K562 (cell line): ENCODE measurements at regions not wholly inside any gene's neighbourhood (a gene's known extent, or its start where the extent isn't known, plus 50 kb on each side); places are given as distances from the start of the nearest gene placed in this dataset.

ENCODE experiments used
- CEBPG ChIP-seq, 3 experiments: fragments of 200-800 bp in 1 of 3; sonication (Bioruptor generic) in 1 of 3; sonication (generic) in 1 of 3; formaldehyde crosslinking in 1 of 3; IDR thresholded peaks in 2 of 3; conservative IDR thresholded peaks in 1 of 3; 2 replicates each; pipeline versions ENCODE4 v1.6.1 to v1.8.0; 2016 to 2022; ENCODE audit warnings: missing compliant biosample characterization in 2 of 3, missing genetic modification characterization in 2 of 3, mild to moderate bottlenecking in 1 of 3, missing genetic modification reagents in 1 of 3
- ETS2 ChIP-seq: IDR thresholded peaks from 2 replicates; pipeline ENCODE4 v1.6.1; 2016; ENCODE audit warnings: borderline replicate concordance, missing genetic modification characterization, mild to moderate bottlenecking, moderate library complexity, missing compliant biosample characterization; ENCODE audit not compliant: poor library complexity, severe bottlenecking
- JUND ChIP-seq, 2 experiments: IDR thresholded peaks; 2 replicates in 1 of 2; 3 replicates in 1 of 2; pipeline ENCODE4 v1.6.1; 2011; ENCODE audit warnings: borderline replicate concordance in 2 of 2, low read depth in 2 of 2, low read length in 2 of 2, improper control_type of control experiment in 1 of 2, missing biosample characterization in 1 of 2, missing genetic modification characterization in 1 of 2, missing genetic modification reagents in 1 of 2
- RBM25 ChIP-seq: fragments of 200-400 bp; formaldehyde crosslinking; IDR thresholded peaks from 2 replicates; pipeline ENCODE4 v1.6.1; 2018; ENCODE audit warnings: low read length, low read depth, moderate library complexity; ENCODE audit not compliant: severe bottlenecking
- ZC3H11A ChIP-seq: IDR thresholded peaks from 2 replicates; pipeline ENCODE4 v1.6.1; 2012; ENCODE audit warnings: low read depth, low read length, improper control_type of control experiment
- ZNF311 ChIP-seq: fragments of 250-450 bp; sonication (Bioruptor Pico); IDR thresholded peaks from 2 replicates; pipeline ENCODE4 v1.4.0; 2020; ENCODE audit warnings: mild to moderate bottlenecking, moderate library complexity
- TF ChIP-seq, protein P1 (sequence below): sonication (generic); formaldehyde crosslinking; IDR thresholded peaks from 2 replicates; pipeline ENCODE4 v1.8.1; 2023; ENCODE audit warnings: mild to moderate bottlenecking, missing genetic modification reagents
- TF ChIP-seq, protein P2 (sequence below): fragments of 450-650 bp; IDR thresholded peaks from 2 replicates; pipeline ENCODE4 v1.6.1; 2016; ENCODE audit warnings: low read depth, mild to moderate bottlenecking, moderate library complexity
- TF ChIP-seq, protein P3 (sequence below): fragments of 150-350 bp; conservative IDR thresholded peaks from 2 replicates; pipeline ENCODE4 v1.6.1; 2014; ENCODE audit warnings: low read length
- TF ChIP-seq, protein P4 (sequence below): fragments of 450-650 bp; formaldehyde crosslinking; IDR thresholded peaks from 2 replicates; pipeline ENCODE4 v1.4.0; 2020; ENCODE audit warnings: mild to moderate bottlenecking, moderate library complexity
- TF ChIP-seq, protein P5 (sequence below): fragments of 450-650 bp; IDR thresholded peaks from 2 replicates; pipeline ENCODE4 v1.6.1; 2016; ENCODE audit warnings: low read depth

DNA sequence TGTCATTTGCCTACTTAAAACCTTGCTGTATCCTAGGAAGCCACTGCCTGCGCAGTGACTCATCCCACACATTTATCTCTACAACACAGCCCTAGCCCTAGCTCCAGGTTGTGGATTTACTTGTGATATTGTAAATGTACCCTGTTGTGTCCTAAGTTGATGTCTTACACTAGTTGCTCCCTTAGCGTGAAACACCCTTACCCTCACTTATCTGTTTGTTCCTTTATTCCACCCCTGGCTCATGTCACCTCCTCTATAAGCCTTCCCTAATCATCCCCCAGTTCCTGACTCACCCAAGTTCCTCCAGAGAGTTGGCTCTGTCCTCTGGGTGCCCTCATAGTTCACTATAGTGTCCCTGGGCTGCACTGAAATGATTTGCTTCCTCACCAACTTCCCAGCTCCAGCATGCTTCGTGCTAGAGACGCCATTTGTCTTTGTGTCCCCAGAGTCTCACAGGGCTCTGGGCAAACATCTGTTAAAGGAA lies 431.8 kb upstream of the FAT3 start (continued):
- TF ChIP-seq, protein P1, sequence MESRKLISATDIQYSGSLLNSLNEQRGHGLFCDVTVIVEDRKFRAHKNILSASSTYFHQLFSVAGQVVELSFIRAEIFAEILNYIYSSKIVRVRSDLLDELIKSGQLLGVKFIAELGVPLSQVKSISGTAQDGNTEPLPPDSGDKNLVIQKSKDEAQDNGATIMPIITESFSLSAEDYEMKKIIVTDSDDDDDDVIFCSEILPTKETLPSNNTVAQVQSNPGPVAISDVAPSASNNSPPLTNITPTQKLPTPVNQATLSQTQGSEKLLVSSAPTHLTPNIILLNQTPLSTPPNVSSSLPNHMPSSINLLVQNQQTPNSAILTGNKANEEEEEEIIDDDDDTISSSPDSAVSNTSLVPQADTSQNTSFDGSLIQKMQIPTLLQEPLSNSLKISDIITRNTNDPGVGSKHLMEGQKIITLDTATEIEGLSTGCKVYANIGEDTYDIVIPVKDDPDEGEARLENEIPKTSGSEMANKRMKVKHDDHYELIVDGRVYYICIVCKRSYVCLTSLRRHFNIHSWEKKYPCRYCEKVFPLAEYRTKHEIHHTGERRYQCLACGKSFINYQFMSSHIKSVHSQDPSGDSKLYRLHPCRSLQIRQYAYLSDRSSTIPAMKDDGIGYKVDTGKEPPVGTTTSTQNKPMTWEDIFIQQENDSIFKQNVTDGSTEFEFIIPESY, result no peak
- TF ChIP-seq CEBPG (CRISPR knock-in tag; IDR thresholded peaks at IDR 0.05) (no peak), CEBPG (tag; conservative IDR thresholded peaks at IDR 0.05 in 1 of 2, IDR thresholded peaks at IDR 0.05 in 1 of 2) (no peak), JUND (IDR thresholded peaks at IDR 0.05; ENCODE audit: borderline replicate concordance, low read depth, low read length) (peak; percentile 96), JUND (tag; IDR thresholded peaks at IDR 0.05; ENCODE audit: borderline replicate concordance, low read depth, low read length) (peak; percentile 95; the same call in 2 of the 3 replicates), ZC3H11A (no peak), ETS2 (no peak), ZNF311 (CRISPR knock-in tag) (no peak), RBM25 (no peak)
- TF ChIP-seq, protein P2, sequence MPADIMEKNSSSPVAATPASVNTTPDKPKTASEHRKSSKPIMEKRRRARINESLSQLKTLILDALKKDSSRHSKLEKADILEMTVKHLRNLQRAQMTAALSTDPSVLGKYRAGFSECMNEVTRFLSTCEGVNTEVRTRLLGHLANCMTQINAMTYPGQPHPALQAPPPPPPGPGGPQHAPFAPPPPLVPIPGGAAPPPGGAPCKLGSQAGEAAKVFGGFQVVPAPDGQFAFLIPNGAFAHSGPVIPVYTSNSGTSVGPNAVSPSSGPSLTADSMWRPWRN, result no peak
- TF ChIP-seq, protein P3, sequence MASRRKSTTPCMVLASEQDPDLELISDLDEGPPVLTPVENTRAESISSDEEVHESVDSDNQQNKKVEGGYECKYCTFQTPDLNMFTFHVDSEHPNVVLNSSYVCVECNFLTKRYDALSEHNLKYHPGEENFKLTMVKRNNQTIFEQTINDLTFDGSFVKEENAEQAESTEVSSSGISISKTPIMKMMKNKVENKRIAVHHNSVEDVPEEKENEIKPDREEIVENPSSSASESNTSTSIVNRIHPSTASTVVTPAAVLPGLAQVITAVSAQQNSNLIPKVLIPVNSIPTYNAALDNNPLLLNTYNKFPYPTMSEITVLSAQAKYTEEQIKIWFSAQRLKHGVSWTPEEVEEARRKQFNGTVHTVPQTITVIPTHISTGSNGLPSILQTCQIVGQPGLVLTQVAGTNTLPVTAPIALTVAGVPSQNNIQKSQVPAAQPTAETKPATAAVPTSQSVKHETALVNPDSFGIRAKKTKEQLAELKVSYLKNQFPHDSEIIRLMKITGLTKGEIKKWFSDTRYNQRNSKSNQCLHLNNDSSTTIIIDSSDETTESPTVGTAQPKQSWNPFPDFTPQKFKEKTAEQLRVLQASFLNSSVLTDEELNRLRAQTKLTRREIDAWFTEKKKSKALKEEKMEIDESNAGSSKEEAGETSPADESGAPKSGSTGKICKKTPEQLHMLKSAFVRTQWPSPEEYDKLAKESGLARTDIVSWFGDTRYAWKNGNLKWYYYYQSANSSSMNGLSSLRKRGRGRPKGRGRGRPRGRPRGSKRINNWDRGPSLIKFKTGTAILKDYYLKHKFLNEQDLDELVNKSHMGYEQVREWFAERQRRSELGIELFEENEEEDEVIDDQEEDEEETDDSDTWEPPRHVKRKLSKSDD, result no peak
- TF ChIP-seq, protein P4, sequence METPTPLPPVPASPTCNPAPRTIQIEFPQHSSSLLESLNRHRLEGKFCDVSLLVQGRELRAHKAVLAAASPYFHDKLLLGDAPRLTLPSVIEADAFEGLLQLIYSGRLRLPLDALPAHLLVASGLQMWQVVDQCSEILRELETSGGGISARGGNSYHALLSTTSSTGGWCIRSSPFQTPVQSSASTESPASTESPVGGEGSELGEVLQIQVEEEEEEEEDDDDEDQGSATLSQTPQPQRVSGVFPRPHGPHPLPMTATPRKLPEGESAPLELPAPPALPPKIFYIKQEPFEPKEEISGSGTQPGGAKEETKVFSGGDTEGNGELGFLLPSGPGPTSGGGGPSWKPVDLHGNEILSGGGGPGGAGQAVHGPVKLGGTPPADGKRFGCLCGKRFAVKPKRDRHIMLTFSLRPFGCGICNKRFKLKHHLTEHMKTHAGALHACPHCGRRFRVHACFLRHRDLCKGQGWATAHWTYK, result no peak
- TF ChIP-seq, protein P5, sequence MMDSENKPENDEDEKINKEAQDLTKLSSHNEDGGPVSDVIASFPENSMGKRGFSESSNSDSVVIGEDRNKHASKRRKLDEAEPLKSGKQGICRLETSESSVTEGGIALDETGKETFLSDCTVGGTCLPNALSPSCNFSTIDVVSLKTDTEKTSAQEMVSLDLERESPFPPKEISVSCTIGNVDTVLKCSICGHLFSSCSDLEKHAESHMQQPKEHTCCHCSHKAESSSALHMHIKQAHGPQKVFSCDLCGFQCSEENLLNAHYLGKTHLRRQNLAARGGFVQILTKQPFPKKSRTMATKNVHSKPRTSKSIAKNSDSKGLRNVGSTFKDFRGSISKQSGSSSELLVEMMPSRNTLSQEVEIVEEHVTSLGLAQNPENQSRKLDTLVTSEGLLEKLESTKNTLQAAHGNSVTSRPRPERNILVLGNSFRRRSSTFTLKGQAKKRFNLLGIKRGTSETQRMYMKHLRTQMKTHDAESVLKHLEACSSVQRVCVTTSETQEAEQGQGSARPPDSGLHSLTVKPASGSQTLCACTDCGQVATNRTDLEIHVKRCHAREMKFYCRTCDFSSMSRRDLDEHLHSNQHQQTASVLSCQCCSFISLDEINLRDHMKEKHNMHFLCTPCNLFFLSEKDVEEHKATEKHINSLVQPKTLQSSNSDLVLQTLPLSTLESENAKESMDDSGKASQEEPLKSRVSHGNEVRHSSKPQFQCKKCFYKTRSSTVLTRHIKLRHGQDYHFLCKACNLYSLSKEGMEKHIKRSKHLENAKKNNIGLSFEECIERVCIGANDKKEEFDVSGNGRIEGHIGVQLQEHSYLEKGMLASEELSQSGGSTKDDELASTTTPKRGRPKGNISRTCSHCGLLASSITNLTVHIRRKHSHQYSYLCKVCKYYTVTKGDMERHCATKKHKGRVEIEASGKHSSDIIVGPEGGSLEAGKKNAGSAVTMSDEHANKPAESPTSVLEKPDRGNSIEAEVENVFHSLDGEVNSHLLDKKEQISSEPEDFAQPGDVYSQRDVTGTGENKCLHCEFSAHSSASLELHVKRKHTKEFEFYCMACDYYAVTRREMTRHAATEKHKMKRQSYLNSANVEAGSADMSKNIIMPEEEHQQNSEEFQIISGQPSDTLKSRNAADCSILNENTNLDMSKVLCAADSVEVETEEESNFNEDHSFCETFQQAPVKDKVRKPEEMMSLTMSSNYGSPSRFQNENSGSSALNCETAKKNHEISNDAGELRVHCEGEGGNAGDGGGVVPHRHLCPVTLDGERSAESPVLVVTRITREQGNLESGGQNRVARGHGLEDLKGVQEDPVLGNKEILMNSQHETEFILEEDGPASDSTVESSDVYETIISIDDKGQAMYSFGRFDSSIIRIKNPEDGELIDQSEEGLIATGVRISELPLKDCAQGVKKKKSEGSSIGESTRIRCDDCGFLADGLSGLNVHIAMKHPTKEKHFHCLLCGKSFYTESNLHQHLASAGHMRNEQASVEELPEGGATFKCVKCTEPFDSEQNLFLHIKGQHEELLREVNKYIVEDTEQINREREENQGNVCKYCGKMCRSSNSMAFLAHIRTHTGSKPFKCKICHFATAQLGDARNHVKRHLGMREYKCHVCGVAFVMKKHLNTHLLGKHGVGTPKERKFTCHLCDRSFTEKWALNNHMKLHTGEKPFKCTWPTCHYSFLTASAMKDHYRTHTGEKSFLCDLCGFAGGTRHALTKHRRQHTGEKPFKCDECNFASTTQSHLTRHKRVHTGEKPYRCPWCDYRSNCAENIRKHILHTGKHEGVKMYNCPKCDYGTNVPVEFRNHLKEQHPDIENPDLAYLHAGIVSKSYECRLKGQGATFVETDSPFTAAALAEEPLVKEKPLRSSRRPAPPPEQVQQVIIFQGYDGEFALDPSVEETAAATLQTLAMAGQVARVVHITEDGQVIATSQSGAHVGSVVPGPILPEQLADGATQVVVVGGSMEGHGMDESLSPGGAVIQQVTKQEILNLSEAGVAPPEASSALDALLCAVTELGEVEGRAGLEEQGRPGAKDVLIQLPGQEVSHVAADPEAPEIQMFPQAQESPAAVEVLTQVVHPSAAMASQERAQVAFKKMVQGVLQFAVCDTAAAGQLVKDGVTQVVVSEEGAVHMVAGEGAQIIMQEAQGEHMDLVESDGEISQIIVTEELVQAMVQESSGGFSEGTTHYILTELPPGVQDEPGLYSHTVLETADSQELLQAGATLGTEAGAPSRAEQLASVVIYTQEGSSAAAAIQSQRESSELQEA, result no peak
